Fibroblast of the aortic adventitia (primary cell): ENCODE measurements at regions not wholly inside any gene's neighbourhood (a gene's known extent, or its start where the extent isn't known, plus 50 kb on each side); places are given as distances from the start of the nearest gene placed in this dataset.

Source experiments
- DNase-seq: peaks from one replicate; pipeline ENCODE4 v3.0.0-alpha.2; 2010; ENCODE audit warnings: low read depth
- H3K4me3 ChIP-seq: 2 replicates; pipeline ENCODE4 v1.5.1; 2011; ENCODE audit warnings: low read depth, mild to moderate bottlenecking, control low read depth, low read length, moderate library complexity
- CTCF ChIP-seq: IDR thresholded peaks from 2 replicates; pipeline ENCODE4 v1.5.1; 2011; ENCODE audit warnings: mild to moderate bottlenecking, low read length, control low read depth, inconsistent platforms; ENCODE audit not compliant: insufficient read depth

GRCh38 chr18:56391931-56392590, 246.3 kb downstream of the TXNL1 start:
- TF ChIP-seq CTCF = no peak
- DNase-seq = no peak
- no peak overlapping the region for H3K4me3 ChIP-seq

GRCh38 chr18:56390626-56391025, 247.8 kb downstream of the TXNL1 start:
- TF ChIP-seq CTCF = no peak
- no peak overlapping the region for H3K4me3 ChIP-seq
- no peak for DNase-seq

GRCh38 chr18:56389190-56389589, 249.2 kb downstream of the TXNL1 start:
- H3K4me3 ChIP-seq = no peak overlapping the region
- no peak for TF ChIP-seq CTCF
- DNase-seq = no peak

- no peak for DNase-seq
- no peak overlapping the region for H3K4me3 ChIP-seq
- TF ChIP-seq CTCF = no peak
Observed at GRCh38 chr18:56388571-56388970, 249.8 kb downstream of the TXNL1 start.

GRCh38 chr18:56386856-56387255, 251.5 kb downstream of the TXNL1 start:
- no peak for TF ChIP-seq CTCF
- H3K4me3 ChIP-seq = no peak overlapping the region
- DNase-seq = no peak

GRCh38 chr18:56383349-56383748, 255.0 kb downstream of the TXNL1 start:
- no peak for DNase-seq
- no peak for TF ChIP-seq CTCF
- H3K4me3 ChIP-seq = no peak overlapping the region

GRCh38 chr18:56382541-56382940, 255.9 kb downstream of the TXNL1 start:
- H3K4me3 ChIP-seq = no peak overlapping the region
- peak; percentile 35 for DNase-seq
- TF ChIP-seq CTCF = no peak
